H9 (cell line): ENCODE measurements at regions not wholly inside any gene's neighbourhood (a gene's known extent, or its start where the extent isn't known, plus 50 kb on each side); places are given as distances from the start of the nearest gene placed in this dataset.

Source experiments
- DNase-seq: peaks from one replicate; pipeline ENCODE4 v3.0.0-alpha.2; 2017
- H2AFZ ChIP-seq: one replicate; pipeline ENCODE4 v1.6.1; 2013; ENCODE audit warnings: mild to moderate bottlenecking, low read length, control low read depth, moderate library complexity
- H2AK5ac ChIP-seq: 2 replicates; pipeline ENCODE4 v1.6.1; 2013; ENCODE audit warnings: low read length, control low read depth, mixed read lengths; ENCODE audit not compliant: insufficient read length
- H2BK120ac ChIP-seq: one replicate; pipeline ENCODE4 v1.6.1; 2013; ENCODE audit warnings: low read depth, mild to moderate bottlenecking, low read length, control low read depth, inconsistent platforms; ENCODE audit not compliant: poor library complexity, severe bottlenecking
- H2BK12ac ChIP-seq: 2 replicates; pipeline ENCODE4 v1.6.1; 2013; ENCODE audit warnings: low read length, control low read depth, mixed read lengths, low read depth; ENCODE audit not compliant: insufficient read length
- H2BK15ac ChIP-seq: 2 replicates; pipeline ENCODE4 v1.6.1; 2013; ENCODE audit warnings: low read depth, low read length, control low read depth
- H2BK20ac ChIP-seq: one replicate; pipeline ENCODE4 v1.6.1; 2013; ENCODE audit warnings: low read depth, mild to moderate bottlenecking, low read length, control low read depth, inconsistent platforms; ENCODE audit not compliant: poor library complexity, severe bottlenecking
- H2BK5ac ChIP-seq: 2 replicates; pipeline ENCODE4 v1.6.1; 2013; ENCODE audit warnings: low read length, control low read depth, mixed read lengths; ENCODE audit not compliant: insufficient read length
- H3K14ac ChIP-seq: 2 replicates; pipeline ENCODE4 v1.6.1; 2013; ENCODE audit warnings: low read length, control low read depth; ENCODE audit not compliant: insufficient read depth
- H3K18ac ChIP-seq: 2 replicates; pipeline ENCODE4 v1.6.1; 2013; ENCODE audit warnings: low read depth, mild to moderate bottlenecking, mixed read lengths, low read length, control low read depth; ENCODE audit not compliant: insufficient read length
- H3K23ac ChIP-seq: 2 replicates; pipeline ENCODE4 v1.6.1; 2013; ENCODE audit warnings: low read length, control low read depth, mixed read lengths, low read depth; ENCODE audit not compliant: insufficient read length
- H3K23me2 ChIP-seq: 2 replicates; pipeline ENCODE4 v1.6.1; 2013; ENCODE audit warnings: low read depth, mild to moderate bottlenecking, mixed read lengths, low read length, control low read depth; ENCODE audit not compliant: insufficient read length, poor library complexity, severe bottlenecking
- H3K27ac ChIP-seq: 2 replicates; pipeline ENCODE4 v1.5.1; 2013; ENCODE audit warnings: low read length, control low read depth, mixed read lengths, low read depth; ENCODE audit not compliant: insufficient read length
- H3K27me3 ChIP-seq: 2 replicates; pipeline ENCODE4 v1.6.1; 2013; ENCODE audit warnings: low read length, control low read depth, inconsistent platforms; ENCODE audit not compliant: insufficient read depth
- H3K4ac ChIP-seq: 2 replicates; pipeline ENCODE4 v1.6.1; 2013; ENCODE audit warnings: low read depth, mild to moderate bottlenecking, control low read depth, inconsistent platforms, low read length, moderate library complexity
- H3K4me1 ChIP-seq: 2 replicates; pipeline ENCODE4 v1.6.1; 2013; ENCODE audit warnings: low read length, control low read depth, inconsistent platforms; ENCODE audit not compliant: insufficient read depth
- H3K4me2 ChIP-seq: 2 replicates; pipeline ENCODE4 v1.6.1; 2013; ENCODE audit warnings: low read length, control low read depth, mixed read lengths; ENCODE audit not compliant: insufficient read length, insufficient read depth
- H3K56ac ChIP-seq: 2 replicates; pipeline ENCODE4 v1.6.1; 2013; ENCODE audit warnings: low read depth, mild to moderate bottlenecking, mixed read lengths, low read length, control low read depth; ENCODE audit not compliant: insufficient read length
- H3K79me1 ChIP-seq: 2 replicates; pipeline ENCODE4 v1.6.1; 2013; ENCODE audit warnings: low read depth, mild to moderate bottlenecking, moderate library complexity, low read length, control low read depth, inconsistent platforms; ENCODE audit not compliant: insufficient read depth, poor library complexity, severe bottlenecking
- H3K79me2 ChIP-seq: 2 replicates; pipeline ENCODE4 v1.6.1; 2013; ENCODE audit warnings: low read length, control low read depth, inconsistent platforms; ENCODE audit not compliant: insufficient read depth
- H3K9ac ChIP-seq: 2 replicates; pipeline ENCODE4 v1.6.1; 2013; ENCODE audit warnings: low read length, control low read depth, mixed read lengths; ENCODE audit not compliant: insufficient read length; ENCODE audit errors: extremely low read depth
- H3K9me3 ChIP-seq: one replicate; pipeline ENCODE4 v1.6.1; 2013; ENCODE audit warnings: low read depth, low read length, inconsistent platforms; ENCODE audit not compliant: control insufficient read depth
- H3T11ph ChIP-seq: one replicate; pipeline ENCODE4 v1.6.1; 2013; ENCODE audit warnings: mild to moderate bottlenecking, low read length, control low read depth, inconsistent platforms
- H4K20me1 ChIP-seq: one replicate; pipeline ENCODE4 v1.6.1; 2013; ENCODE audit not compliant: control insufficient read depth, insufficient read length, insufficient read depth
- H4K5ac ChIP-seq: 2 replicates; pipeline ENCODE4 v1.6.1; 2013; ENCODE audit warnings: low read depth, mild to moderate bottlenecking, mixed read lengths, low read length, control low read depth; ENCODE audit not compliant: insufficient read length
- H4K8ac ChIP-seq: replicated peaks from 2 replicates; pipeline ENCODE4 v1.6.1; 2013; ENCODE audit warnings: low read length, control low read depth, mixed read lengths, low read depth; ENCODE audit not compliant: insufficient read length
- H4K91ac ChIP-seq: 2 replicates; pipeline ENCODE4 v1.6.1; 2013; ENCODE audit warnings: low read depth, mild to moderate bottlenecking, moderate library complexity, mixed read lengths, low read length, control low read depth; ENCODE audit not compliant: insufficient read length
- H3K27ac Mint-ChIP-seq, 3 experiments: 2 replicates in 2 of 3; 3 replicates in 1 of 3; pipeline ENCODE4 v1.8.0; 2020 to 2021; ENCODE audit warnings: mixed read lengths in 3 of 3, mild to moderate bottlenecking in 1 of 3, moderate library complexity in 1 of 3
- H3K27me3 Mint-ChIP-seq: 2 replicates; pipeline ENCODE4 v1.8.0; 2021; ENCODE audit warnings: low read depth, mild to moderate bottlenecking, moderate library complexity, mixed read lengths
- H3K36me3 Mint-ChIP-seq, 3 experiments: 2 replicates in 2 of 3; 3 replicates in 1 of 3; pipeline ENCODE4 v1.8.0; 2020 to 2021; ENCODE audit warnings: low read depth in 3 of 3, mixed read lengths in 3 of 3; ENCODE audit not compliant: insufficient read depth in 1 of 3
- H3K4me1 Mint-ChIP-seq, 2 experiments: 2 replicates each; pipeline ENCODE4 v1.8.0; 2020; ENCODE audit warnings: mixed read lengths in 2 of 2
- H3K4me3 Mint-ChIP-seq, 2 experiments: 2 replicates in 1 of 2; 3 replicates in 1 of 2; pipeline ENCODE4 v1.8.0; 2020 to 2021; ENCODE audit warnings: mild to moderate bottlenecking in 2 of 2, mixed read lengths in 2 of 2, moderate library complexity in 1 of 2
- H3K9me3 Mint-ChIP-seq, 2 experiments: 2 replicates in 1 of 2; 3 replicates in 1 of 2; pipeline ENCODE4 v1.8.0; 2020; ENCODE audit warnings: mild to moderate bottlenecking in 2 of 2, mixed read lengths in 2 of 2, moderate library complexity in 1 of 2
- CTCF ChIP-seq: fragments of 200-600 bp; sonication (generic); conservative IDR thresholded peaks from 3 replicates; pipeline ENCODE4 v1.8.0; 2021; ENCODE audit warnings: antibody characterized with exemption, mild to moderate bottlenecking
- WGBS: extraction: QIAGEN DNeasy Blood & Tissue Kit; methylation state at CpG from one replicate; pipeline ENCODE4 v1.1.7; 2013; ENCODE audit warnings: missing lambda C conversion rate, low lambda C conversion rate, mixed read lengths; ENCODE audit not compliant: insufficient read length; ENCODE audit errors: extremely low coverage; 5-methylcytosine and 5-hydroxymethylcytosine counted together

- Histone ChIP-seq H2BK20ac (no peak overlapping the region), H4K8ac (no peak overlapping the region)
- no peak overlapping the region for H3K27ac Mint-ChIP-seq
Measured at GRCh38 chr2:156769802-156770201, 333.6 kb downstream of the GPD2 start.

More at GRCh38 chr2:156769802-156770201, 333.6 kb downstream of the GPD2 start:
- no peaks in the 10 kb centered on the region for H3K4me1 ChIP-seq
- no peak overlapping the region for H3T11ph ChIP-seq
- no peak overlapping the region for H2BK120ac ChIP-seq
- H2BK5ac ChIP-seq = no peak overlapping the region
- H3K9me3 ChIP-seq = no peaks in the 10 kb centered on the region
- H3K23ac ChIP-seq = no peak overlapping the region
- no peak for TF ChIP-seq CTCF
- H3K4me2 ChIP-seq = no peak overlapping the region
- no peaks in the 10 kb centered on the region for H3K23me2 ChIP-seq
- H4K20me1 ChIP-seq = no peaks in the 10 kb centered on the region
- H4K91ac ChIP-seq = no peak overlapping the region
- Mint-ChIP-seq H3K9me3 (peaks cover 4 to 7% of the 10 kb centered on the region in 2 experiments), H3K36me3 (peaks cover 0 to 11% (median 2%) of the 10 kb centered on the region in 3 experiments; a peak in 2 of 7 replicates), H3K4me1 (no peaks in the 10 kb centered on the region), H3K4me3 (no peak overlapping the region), H3K27me3 (no peaks in the 10 kb centered on the region)
- no peak overlapping the region for H2BK12ac ChIP-seq
- H2AK5ac ChIP-seq = no peak overlapping the region
- no peak overlapping the region for H2BK15ac ChIP-seq
- H4K5ac ChIP-seq = no peak overlapping the region
- no peak overlapping the region for H3K9ac ChIP-seq
- H3K27ac ChIP-seq = no peak overlapping the region
- H3K56ac ChIP-seq = no peak overlapping the region
- no peak overlapping the region for H3K18ac ChIP-seq
- H3K4ac ChIP-seq = no peak overlapping the region
- no CpG with 5 or more reads among the region's 1 CpG for WGBS
- no peaks in the 10 kb centered on the region for H3K79me1 ChIP-seq
- H3K79me2 ChIP-seq = no peaks in the 10 kb centered on the region
- H3K14ac ChIP-seq = no peak overlapping the region
- no peak overlapping the region for H2AFZ ChIP-seq
- no peak for DNase-seq
- H3K27me3 ChIP-seq = no peaks in the 10 kb centered on the region
